A549 (cell line): ENCODE measurements at regions not wholly inside any gene's neighbourhood (a gene's known extent, or its start where the extent isn't known, plus 50 kb on each side); places are given as distances from the start of the nearest gene placed in this dataset.

Experiments used
- ATAC-seq, 2 experiments: fragments of 200-7000 bp in 1 of 2; fragments of >200 bp in 1 of 2; cut with Nextera tagmentation in 1 of 2; cut with Tn5 transposase in 1 of 2; 3 replicates each; pipeline versions ENCODE4 v1.8.0 to v1.9.1; 2018 to 2020; ENCODE audit warnings: mild to moderate bottlenecking in 1 of 2, moderate library complexity in 1 of 2
- CTCF ChIA-PET: fragments of 300-600 bp; sonication (Branson Sonifier 250); formaldehyde crosslinking; extraction: SDS; loops from one replicate; lab custom pipeline; 2021; ENCODE audit warnings: antibody characterized with exemption, inconsistent platforms; lab: Yijun Ruan, JAX
- POLR2A ChIA-PET: fragments of 350-600 bp; formaldehyde crosslinking; extraction: SDS; loops from one replicate; lab custom pipeline; 2021; ENCODE audit warnings: antibody characterized with exemption, inconsistent platforms; lab: Yijun Ruan, JAX
- DNase-seq, 2 experiments: peaks; one replicate each; pipeline versions ENCODE4 v3.0.0 to v3.0.0-alpha.2; 2011 to 2016; ENCODE audit warnings: low read depth in 1 of 2, low spot score in 1 of 2
- FAIRE-seq: peaks from 2 replicates; lab custom pipeline; 2011; peaks lifted over from hg19 to GRCh38; lab: Jason Lieb, UNC
- H3K27ac ChIP-seq, 2 experiments: fragments of >200 bp; sonication (Bioruptor Twin); formaldehyde crosslinking; 3 replicates each; pipeline ENCODE4 v1.5.1; 2016 to 2017
- H3K4me1 ChIP-seq: fragments of >200 bp; sonication (Bioruptor Twin); formaldehyde crosslinking; 3 replicates; pipeline ENCODE4 v1.6.1; 2016
- H3K4me2 ChIP-seq: fragments of >200 bp; sonication (Bioruptor Twin); formaldehyde crosslinking; 3 replicates; pipeline ENCODE4 v1.6.1; 2016
- H3K4me3 ChIP-seq: fragments of >200 bp; sonication (Bioruptor Twin); formaldehyde crosslinking; 3 replicates; pipeline ENCODE4 v1.5.1; 2016
- H3K9me3 ChIP-seq: fragments of >200 bp; sonication (Bioruptor Twin); formaldehyde crosslinking; 3 replicates; pipeline ENCODE4 v1.6.1; 2016
- CBX8 ChIP-seq: fragments of 200-600 bp; sonication (generic); IDR thresholded peaks from 2 replicates; pipeline ENCODE4 v1.6.1; 2016
- CEBPB ChIP-seq, 2 experiments: fragments of >200 bp in 1 of 2; sonication (Bioruptor Twin) in 1 of 2; formaldehyde crosslinking in 1 of 2; IDR thresholded peaks; 2 replicates each; pipeline ENCODE4 v1.6.1; 2012 to 2016
- CHD2 ChIP-seq: fragments of 150-350 bp; IDR thresholded peaks from 2 replicates; pipeline ENCODE4 v1.6.1; 2014; ENCODE audit warnings: low read length; ENCODE audit not compliant: partially characterized antibody
- CHD4 ChIP-seq: fragments of 200-600 bp; sonication (generic); IDR thresholded peaks from 2 replicates; pipeline ENCODE4 v1.6.1; 2016; ENCODE audit warnings: antibody characterized with exemption, mild to moderate bottlenecking, borderline replicate concordance
- EP300 ChIP-seq, 2 experiments: fragments of >200 bp; sonication (Bioruptor Twin); formaldehyde crosslinking; IDR thresholded peaks; 2 replicates in 1 of 2; 3 replicates in 1 of 2; pipeline ENCODE4 v1.6.1; 2016 to 2017
- ESRRA ChIP-seq: fragments of 150-350 bp; IDR thresholded peaks from 2 replicates; pipeline ENCODE4 v1.6.1; 2014; ENCODE audit warnings: mild to moderate bottlenecking, low read length, borderline replicate concordance
- HEYL ChIP-seq: fragments of 250-450 bp; sonication (Bioruptor Pico); IDR thresholded peaks from 2 replicates; pipeline ENCODE4 v1.8.0; 2021; ENCODE audit warnings: mild to moderate bottlenecking, moderate library complexity
- HOXB13 ChIP-seq: fragments of 250-450 bp; sonication (Bioruptor Pico); IDR thresholded peaks from 2 replicates; pipeline ENCODE4 v1.5.0; 2020; ENCODE audit warnings: low read depth, mild to moderate bottlenecking, moderate library complexity
- HOXB5 ChIP-seq: fragments of 250-450 bp; sonication (Bioruptor Pico); IDR thresholded peaks from 2 replicates; pipeline ENCODE4 v1.5.0; 2020; ENCODE audit warnings: mild to moderate bottlenecking, moderate library complexity
- JUNB ChIP-seq: fragments of >200 bp; sonication (Bioruptor Twin); formaldehyde crosslinking; IDR thresholded peaks from 2 replicates; pipeline ENCODE4 v1.6.1; 2016
- MAFK ChIP-seq: fragments of 450-650 bp; IDR thresholded peaks from 2 replicates; pipeline ENCODE4 v1.6.1; 2014; ENCODE audit not compliant: partially characterized antibody
- MYC ChIP-seq: IDR thresholded peaks from 2 replicates; pipeline ENCODE4 v1.6.1; 2012; ENCODE audit warnings: mild to moderate bottlenecking, inconsistent platforms, low read length, improper control_type of control experiment, borderline replicate concordance
- NFE2L2 ChIP-seq: fragments of 150-350 bp; conservative IDR thresholded peaks from 2 replicates; pipeline ENCODE4 v1.6.1; 2014; ENCODE audit warnings: low read length
- NPAS2 ChIP-seq: fragments of 250-450 bp; sonication (Bioruptor Pico); IDR thresholded peaks from 2 replicates; pipeline ENCODE4 v1.8.0; 2022; ENCODE audit warnings: mild to moderate bottlenecking, moderate library complexity, borderline replicate concordance
- NR3C1 ChIP-seq: fragments of >200 bp; sonication (Bioruptor Twin); formaldehyde crosslinking; IDR thresholded peaks from 3 replicates; pipeline ENCODE4 v1.6.1; 2017
- POLR2AphosphoS2 ChIP-seq: conservative IDR thresholded peaks from 2 replicates; pipeline ENCODE4 v1.6.1; 2012; ENCODE audit warnings: low read length, improper control_type of control experiment, inconsistent platforms
- RAD21 ChIP-seq, 2 experiments: fragments of >200 bp in 1 of 2; sonication (Bioruptor Twin) in 1 of 2; formaldehyde crosslinking in 1 of 2; IDR thresholded peaks in 1 of 2; conservative IDR thresholded peaks in 1 of 2; 2 replicates in 1 of 2; 3 replicates in 1 of 2; pipeline ENCODE4 v1.6.1; 2012 to 2018; ENCODE audit warnings: inconsistent platforms in 1 of 2
- RCOR1 ChIP-seq: fragments of 150-350 bp; IDR thresholded peaks from 2 replicates; pipeline ENCODE4 v1.6.1; 2014; ENCODE audit warnings: antibody characterized with exemption, low read length, low read depth
- RNF2 ChIP-seq: fragments of 200-600 bp; sonication (generic); IDR thresholded peaks from 2 replicates; pipeline ENCODE4 v1.6.1; 2016; ENCODE audit warnings: low read depth, mild to moderate bottlenecking, antibody characterized with exemption, moderate library complexity, borderline replicate concordance
- SREBF2 ChIP-seq: fragments of 450-650 bp; IDR thresholded peaks from 2 replicates; pipeline ENCODE4 v1.6.1; 2014; ENCODE audit warnings: mild to moderate bottlenecking, moderate library complexity
- ZFP36 ChIP-seq: fragments of 450-650 bp; IDR thresholded peaks from 2 replicates; pipeline ENCODE4 v1.6.1; 2014; ENCODE audit warnings: borderline replicate concordance; ENCODE audit not compliant: partially characterized antibody
- ZNF302 ChIP-seq: fragments of 250-450 bp; sonication (Bioruptor Pico); IDR thresholded peaks from 2 replicates; pipeline ENCODE4 v1.9.0; 2021; ENCODE audit warnings: inconsistent platforms, mild to moderate bottlenecking, moderate library complexity
- WGBS: methylation state at CpG from one replicate; pipeline ENCODE4 v1.1.6; 2017; ENCODE audit errors: missing lambda C conversion rate; 5-methylcytosine and 5-hydroxymethylcytosine counted together
- TF ChIP-seq, protein P1 (sequence below): fragments of >200 bp; sonication (Bioruptor Twin); formaldehyde crosslinking; IDR thresholded peaks from 3 replicates; pipeline ENCODE4 v1.6.1; 2016
- TF ChIP-seq, protein P2 (sequence below): fragments of >200 bp; sonication (Bioruptor Twin); formaldehyde crosslinking; IDR thresholded peaks from 3 replicates; pipeline ENCODE4 v1.5.1; 2016
- TF ChIP-seq, protein P3 (sequence below): fragments of 250-450 bp; sonication (Bioruptor Pico); IDR thresholded peaks from 2 replicates; pipeline ENCODE4 v1.5.0; 2021; ENCODE audit warnings: mild to moderate bottlenecking, moderate library complexity, borderline replicate concordance
- TF ChIP-seq, protein P4 (sequence below): fragments of 250-450 bp; sonication (Bioruptor Pico); IDR thresholded peaks from 2 replicates; pipeline ENCODE4 v1.5.0; 2020; ENCODE audit warnings: low read depth, mild to moderate bottlenecking, moderate library complexity
- TF ChIP-seq, protein P5 (sequence below): fragments of 450-650 bp; IDR thresholded peaks from 2 replicates; pipeline ENCODE4 v1.6.1; 2014; ENCODE audit warnings: antibody characterized with exemption
- TF ChIP-seq, protein P6 (sequence below): IDR thresholded peaks from 2 replicates; pipeline ENCODE4 v1.6.1; 2012; ENCODE audit warnings: low read depth, borderline replicate concordance

DNA sequence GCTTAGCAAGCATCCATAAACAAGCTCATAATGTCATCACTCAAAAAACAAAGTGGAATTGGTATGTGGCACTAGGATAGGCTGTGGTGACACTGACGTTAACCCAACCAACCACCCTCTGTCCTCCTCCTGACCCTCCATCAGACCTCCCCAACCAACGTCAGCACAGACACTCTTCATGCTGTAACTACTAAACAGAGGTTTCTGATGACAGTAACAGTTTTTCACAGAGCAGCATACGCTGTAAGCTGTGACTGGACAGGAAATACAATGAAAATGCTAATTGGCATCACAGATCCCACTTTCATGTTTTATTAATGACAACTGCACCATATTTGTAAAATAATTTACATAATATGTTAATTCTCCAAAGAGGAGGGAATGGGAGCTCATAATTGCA, 238.0 kb downstream of the IRS2 start:
- no peak for ATAC-seq
- no peak overlapping the region for H3K27ac ChIP-seq
- FAIRE-seq = no peak
- DNase-seq = no peak
- H3K4me1 ChIP-seq = no peaks in the 10 kb centered on the region
- TF ChIP-seq SREBF2 (no peak), CHD4 (no peak), RNF2 (no peak), CEBPB (IDR thresholded peaks at IDR 0.05) (no peak), JUNB (no peak), ZNF302 (CRISPR knock-in tag) (no peak), ZFP36 (no peak), HEYL (CRISPR knock-in tag) (no peak), NFE2L2 (no peak), RCOR1 (no peak), CBX8 (no peak), RAD21 (conservative IDR thresholded peaks at IDR 0.05 in 1 of 2, IDR thresholded peaks at IDR 0.05 in 1 of 2) (no peak), EP300 (IDR thresholded peaks at IDR 0.05) (no peak)
- TF ChIP-seq, protein P1, sequence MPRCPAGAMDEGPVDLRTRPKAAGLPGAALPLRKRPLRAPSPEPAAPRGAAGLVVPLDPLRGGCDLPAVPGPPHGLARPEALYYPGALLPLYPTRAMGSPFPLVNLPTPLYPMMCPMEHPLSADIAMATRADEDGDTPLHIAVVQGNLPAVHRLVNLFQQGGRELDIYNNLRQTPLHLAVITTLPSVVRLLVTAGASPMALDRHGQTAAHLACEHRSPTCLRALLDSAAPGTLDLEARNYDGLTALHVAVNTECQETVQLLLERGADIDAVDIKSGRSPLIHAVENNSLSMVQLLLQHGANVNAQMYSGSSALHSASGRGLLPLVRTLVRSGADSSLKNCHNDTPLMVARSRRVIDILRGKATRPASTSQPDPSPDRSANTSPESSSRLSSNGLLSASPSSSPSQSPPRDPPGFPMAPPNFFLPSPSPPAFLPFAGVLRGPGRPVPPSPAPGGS = no peak
- TF ChIP-seq, protein P2, sequence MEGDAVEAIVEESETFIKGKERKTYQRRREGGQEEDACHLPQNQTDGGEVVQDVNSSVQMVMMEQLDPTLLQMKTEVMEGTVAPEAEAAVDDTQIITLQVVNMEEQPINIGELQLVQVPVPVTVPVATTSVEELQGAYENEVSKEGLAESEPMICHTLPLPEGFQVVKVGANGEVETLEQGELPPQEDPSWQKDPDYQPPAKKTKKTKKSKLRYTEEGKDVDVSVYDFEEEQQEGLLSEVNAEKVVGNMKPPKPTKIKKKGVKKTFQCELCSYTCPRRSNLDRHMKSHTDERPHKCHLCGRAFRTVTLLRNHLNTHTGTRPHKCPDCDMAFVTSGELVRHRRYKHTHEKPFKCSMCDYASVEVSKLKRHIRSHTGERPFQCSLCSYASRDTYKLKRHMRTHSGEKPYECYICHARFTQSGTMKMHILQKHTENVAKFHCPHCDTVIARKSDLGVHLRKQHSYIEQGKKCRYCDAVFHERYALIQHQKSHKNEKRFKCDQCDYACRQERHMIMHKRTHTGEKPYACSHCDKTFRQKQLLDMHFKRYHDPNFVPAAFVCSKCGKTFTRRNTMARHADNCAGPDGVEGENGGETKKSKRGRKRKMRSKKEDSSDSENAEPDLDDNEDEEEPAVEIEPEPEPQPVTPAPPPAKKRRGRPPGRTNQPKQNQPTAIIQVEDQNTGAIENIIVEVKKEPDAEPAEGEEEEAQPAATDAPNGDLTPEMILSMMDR = no peak
- ChIA-PET CTCF (interaction anchor here (0.7 kb wide), 1 partner anchor 204 kb away, joined by 3 read pairs; no protein-coding TSS in a partner anchor), POLR2A (no interaction called here)
- whole genome bisulfite sequencing = 84% methylated on average over 3 of the region's 3 CpGs
- no peak overlapping the region for H3K4me3 ChIP-seq
- H3K9me3 ChIP-seq = no peaks in the 10 kb centered on the region
- H3K4me2 ChIP-seq = no peak overlapping the region

DNA sequence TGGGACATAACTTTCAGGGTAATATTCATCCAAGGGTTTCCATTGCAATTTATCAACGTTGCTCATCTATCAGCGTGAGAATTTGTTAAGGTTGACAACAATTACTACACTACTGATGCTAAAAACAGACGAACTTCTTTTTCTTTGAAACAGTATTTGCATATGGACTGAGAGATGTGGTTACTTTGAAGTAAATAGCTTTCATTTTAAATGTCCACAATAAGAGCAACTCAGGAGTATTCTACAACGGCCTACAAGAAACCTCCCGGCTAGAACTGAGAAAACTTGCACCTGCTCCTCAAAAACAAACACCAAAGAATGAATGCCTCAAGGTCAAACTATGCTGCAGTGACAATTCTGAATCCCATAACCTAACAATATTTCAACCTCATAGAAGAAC, 238.4 kb downstream of the IRS2 start:
- FAIRE-seq (no peak), ATAC-seq (no peak), DNase-seq (no peak)
- Histone ChIP-seq H3K27ac (no peak overlapping the region), H3K4me1 (no peaks in the 10 kb centered on the region), H3K9me3 (no peaks in the 10 kb centered on the region), H3K4me3 (no peak overlapping the region), H3K4me2 (no peak overlapping the region)
- ChIA-PET CTCF (interaction anchor here (0.7 kb wide), 1 partner anchor 204 kb away, joined by 3 read pairs; no protein-coding TSS in a partner anchor), POLR2A (no interaction called here)
- TF ChIP-seq NR3C1 (no peak), SREBF2 (no peak), NPAS2 (CRISPR knock-in tag) (no peak), MAFK (no peak), ZNF302 (CRISPR knock-in tag) (no peak), CEBPB (IDR thresholded peaks at IDR 0.05) (no peak), POLR2AphosphoS2 (no peak), HEYL (CRISPR knock-in tag) (no peak), RCOR1 (no peak), HOXB5 (no peak), ESRRA (no peak), CBX8 (no peak), HOXB13 (CRISPR knock-in tag) (no peak), CHD2 (no peak), MYC (no peak)
- TF ChIP-seq, protein P3, sequence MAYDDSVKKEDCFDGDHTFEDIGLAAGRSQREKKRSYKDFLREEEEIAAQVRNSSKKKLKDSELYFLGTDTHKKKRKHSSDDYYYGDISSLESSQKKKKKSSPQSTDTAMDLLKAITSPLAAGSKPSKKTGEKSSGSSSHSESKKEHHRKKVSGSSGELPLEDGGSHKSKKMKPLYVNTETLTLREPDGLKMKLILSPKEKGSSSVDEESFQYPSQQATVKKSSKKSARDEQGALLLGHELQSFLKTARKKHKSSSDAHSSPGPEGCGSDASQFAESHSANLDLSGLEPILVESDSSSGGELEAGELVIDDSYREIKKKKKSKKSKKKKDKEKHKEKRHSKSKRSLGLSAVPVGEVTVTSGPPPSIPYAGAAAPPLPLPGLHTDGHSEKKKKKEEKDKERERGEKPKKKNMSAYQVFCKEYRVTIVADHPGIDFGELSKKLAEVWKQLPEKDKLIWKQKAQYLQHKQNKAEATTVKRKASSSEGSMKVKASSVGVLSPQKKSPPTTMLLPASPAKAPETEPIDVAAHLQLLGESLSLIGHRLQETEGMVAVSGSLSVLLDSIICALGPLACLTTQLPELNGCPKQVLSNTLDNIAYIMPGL = no peak
- TF ChIP-seq, protein P4, sequence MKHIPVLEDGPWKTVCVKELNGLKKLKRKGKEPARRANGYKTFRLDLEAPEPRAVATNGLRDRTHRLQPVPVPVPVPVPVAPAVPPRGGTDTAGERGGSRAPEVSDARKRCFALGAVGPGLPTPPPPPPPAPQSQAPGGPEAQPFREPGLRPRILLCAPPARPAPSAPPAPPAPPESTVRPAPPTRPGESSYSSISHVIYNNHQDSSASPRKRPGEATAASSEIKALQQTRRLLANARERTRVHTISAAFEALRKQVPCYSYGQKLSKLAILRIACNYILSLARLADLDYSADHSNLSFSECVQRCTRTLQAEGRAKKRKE (CRISPR knock-in tag) = no peak
- TF ChIP-seq, protein P5, sequence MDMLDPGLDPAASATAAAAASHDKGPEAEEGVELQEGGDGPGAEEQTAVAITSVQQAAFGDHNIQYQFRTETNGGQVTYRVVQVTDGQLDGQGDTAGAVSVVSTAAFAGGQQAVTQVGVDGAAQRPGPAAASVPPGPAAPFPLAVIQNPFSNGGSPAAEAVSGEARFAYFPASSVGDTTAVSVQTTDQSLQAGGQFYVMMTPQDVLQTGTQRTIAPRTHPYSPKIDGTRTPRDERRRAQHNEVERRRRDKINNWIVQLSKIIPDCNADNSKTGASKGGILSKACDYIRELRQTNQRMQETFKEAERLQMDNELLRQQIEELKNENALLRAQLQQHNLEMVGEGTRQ = no peak
- TF ChIP-seq, protein P6, sequence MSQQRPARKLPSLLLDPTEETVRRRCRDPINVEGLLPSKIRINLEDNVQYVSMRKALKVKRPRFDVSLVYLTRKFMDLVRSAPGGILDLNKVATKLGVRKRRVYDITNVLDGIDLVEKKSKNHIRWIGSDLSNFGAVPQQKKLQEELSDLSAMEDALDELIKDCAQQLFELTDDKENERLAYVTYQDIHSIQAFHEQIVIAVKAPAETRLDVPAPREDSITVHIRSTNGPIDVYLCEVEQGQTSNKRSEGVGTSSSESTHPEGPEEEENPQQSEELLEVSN = no peak
- 79% methylated on average over 5 of the region's 5 CpGs for WGBS
